Activated CD8-positive, alpha-beta memory T cell treated with anti-CD3 and anti-CD28 coated beads, Interleukin-2, amount 10 ng/mL, durations not matched to agents 7 days and 5 days (primary cell): ENCODE measurements at regions not wholly inside any gene's neighbourhood (a gene's known extent, or its start where the extent isn't known, plus 50 kb on each side); places are given as distances from the start of the nearest gene placed in this dataset.

Source experiments
- ATAC-seq: fragments of 150-1000 bp; cut with Tn5 transposase; one replicate; pipeline ENCODE4 v1.10.0; 2021; ENCODE audit warnings: moderate library complexity
- CTCF ChIA-PET: fragments of 350-600 bp; sonication (Branson Sonifier 250); formaldehyde crosslinking; loops from one replicate; lab custom pipeline; 2021; ENCODE audit warnings: antibody characterized with exemption; lab: Charles Lee
- DNase-seq: peaks from one replicate; pipeline ENCODE4 v3.0.0-alpha.2; 2020
- H3K27ac Mint-ChIP-seq: one replicate; pipeline ENCODE4 v1.8.0; 2021; ENCODE audit warnings: mild to moderate bottlenecking, mixed read lengths
- H3K27me3 Mint-ChIP-seq: one replicate; pipeline ENCODE4 v1.8.0; 2021; ENCODE audit warnings: mixed read lengths
- H3K36me3 Mint-ChIP-seq: one replicate; pipeline ENCODE4 v1.8.0; 2021; ENCODE audit warnings: mild to moderate bottlenecking, mixed read lengths
- H3K4me1 Mint-ChIP-seq: one replicate; pipeline ENCODE4 v1.8.0; 2021; ENCODE audit warnings: mixed read lengths
- H3K4me3 Mint-ChIP-seq: one replicate; pipeline ENCODE4 v1.8.0; 2021; ENCODE audit warnings: mild to moderate bottlenecking, moderate library complexity, mixed read lengths
- H3K9me3 Mint-ChIP-seq: one replicate; pipeline ENCODE4 v1.8.0; 2022; ENCODE audit warnings: low read depth, mixed read lengths

GRCh38 chr15:25624504-25625177 lies 185.8 kb upstream of the UBE3A start:
- Mint-ChIP-seq H3K27ac (no peak overlapping the region), H3K4me1 (no peaks in the 10 kb centered on the region), H3K36me3 (no peaks in the 10 kb centered on the region), H3K9me3 (no peaks in the 10 kb centered on the region), H3K4me3 (no peak overlapping the region), H3K27me3 (peaks cover 4% of the 10 kb centered on the region)
- DNase-seq (no peak), ATAC-seq (no peak)
- CTCF ChIA-PET: no interaction called here

- H3K4me3 Mint-ChIP-seq: no peak overlapping the region
- ATAC-seq (no peak), DNase-seq (no peak)
- H3K36me3 Mint-ChIP-seq: no peaks in the 10 kb centered on the region
- no peaks in the 10 kb centered on the region for H3K9me3 Mint-ChIP-seq
- CTCF ChIA-PET: no interaction called here
- H3K27me3 Mint-ChIP-seq: peaks cover 2% of the 10 kb centered on the region
- H3K27ac Mint-ChIP-seq: no peak overlapping the region
- no peaks in the 10 kb centered on the region for H3K4me1 Mint-ChIP-seq
Measured at GRCh38 chr15:25623708-25624107, 184.9 kb upstream of the UBE3A start.

- no peak for ATAC-seq
- Mint-ChIP-seq H3K27me3 (no peaks in the 10 kb centered on the region), H3K4me3 (no peak overlapping the region), H3K4me1 (no peaks in the 10 kb centered on the region), H3K9me3 (no peaks in the 10 kb centered on the region), H3K36me3 (no peaks in the 10 kb centered on the region), H3K27ac (no peak overlapping the region)
- CTCF ChIA-PET: no interaction called here
- DNase-seq: no peak
Measured at GRCh38 chr15:25620466-25620865, 181.6 kb upstream of the UBE3A start.

DNA sequence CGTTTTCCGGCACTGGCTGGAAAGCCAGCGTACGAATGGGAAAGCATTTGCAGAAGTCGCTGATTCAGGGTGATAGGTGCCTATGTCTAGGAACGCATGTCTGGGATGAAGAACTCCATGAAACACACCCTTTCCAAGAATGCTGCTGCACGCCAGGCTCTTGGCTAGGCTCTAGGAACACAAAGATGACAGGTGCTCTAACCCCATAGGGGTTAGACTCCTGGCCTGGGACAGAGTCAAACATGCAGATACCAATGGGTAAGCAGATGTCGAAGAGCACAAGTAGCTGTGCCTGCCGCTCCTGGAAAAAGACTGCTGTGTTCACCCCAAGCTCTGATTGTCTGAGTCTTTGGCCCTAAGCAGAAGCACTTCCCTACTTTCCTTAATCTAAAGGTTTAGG lies 180.9 kb upstream of the UBE3A start:
- CTCF ChIA-PET: no interaction called here
- Mint-ChIP-seq H3K9me3 (no peaks in the 10 kb centered on the region), H3K4me1 (no peaks in the 10 kb centered on the region), H3K36me3 (no peaks in the 10 kb centered on the region), H3K27me3 (no peaks in the 10 kb centered on the region), H3K4me3 (no peak overlapping the region), H3K27ac (no peak overlapping the region)
- ATAC-seq (no peak), DNase-seq (no peak)

GRCh38 chr15:25619076-25619475 lies 180.3 kb upstream of the UBE3A start:
- Mint-ChIP-seq H3K9me3 (no peaks in the 10 kb centered on the region), H3K4me1 (no peaks in the 10 kb centered on the region), H3K27ac (no peak overlapping the region), H3K27me3 (no peaks in the 10 kb centered on the region), H3K36me3 (no peaks in the 10 kb centered on the region), H3K4me3 (no peak overlapping the region)
- CTCF ChIA-PET: no interaction called here
- DNase-seq (no peak), ATAC-seq (no peak)

DNA sequence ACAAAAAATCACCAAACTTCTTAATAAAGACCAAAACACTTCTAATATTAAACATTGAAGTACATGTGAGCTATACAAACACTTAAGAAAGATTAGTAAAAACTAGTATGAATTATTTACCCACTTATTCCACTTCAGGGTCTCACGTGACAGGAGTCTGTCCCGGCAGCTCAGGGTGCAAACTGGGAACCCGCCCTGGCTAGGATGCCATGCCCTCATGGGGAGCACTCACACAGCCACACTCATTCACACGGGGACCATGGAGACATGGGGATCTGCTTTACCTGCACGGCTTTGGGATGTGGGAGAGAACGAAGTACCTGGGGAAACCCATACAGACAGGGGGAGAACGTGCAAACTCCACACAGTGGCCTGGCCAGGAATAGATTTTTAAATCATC lies 179.3 kb upstream of the UBE3A start:
- no peaks in the 10 kb centered on the region for H3K36me3 Mint-ChIP-seq
- H3K27ac Mint-ChIP-seq: no peak overlapping the region
- no peaks in the 10 kb centered on the region for H3K27me3 Mint-ChIP-seq
- DNase-seq: no peak
- no peak overlapping the region for H3K4me3 Mint-ChIP-seq
- no peak for ATAC-seq
- H3K9me3 Mint-ChIP-seq: no peaks in the 10 kb centered on the region
- CTCF ChIA-PET: no interaction called here
- no peaks in the 10 kb centered on the region for H3K4me1 Mint-ChIP-seq

- no peak overlapping the region for H3K4me3 Mint-ChIP-seq
- no peak for ATAC-seq
- H3K36me3 Mint-ChIP-seq: no peaks in the 10 kb centered on the region
- H3K27ac Mint-ChIP-seq: no peak overlapping the region
- H3K4me1 Mint-ChIP-seq: no peaks in the 10 kb centered on the region
- H3K27me3 Mint-ChIP-seq: no peaks in the 10 kb centered on the region
- CTCF ChIA-PET: no interaction called here
- no peaks in the 10 kb centered on the region for H3K9me3 Mint-ChIP-seq
- no peak for DNase-seq
Measured at GRCh38 chr15:25616471-25616870, 177.6 kb upstream of the UBE3A start.

GRCh38 chr15:25613134-25613533 lies 174.3 kb upstream of the UBE3A start:
- Mint-ChIP-seq H3K9me3 (no peaks in the 10 kb centered on the region), H3K27me3 (no peaks in the 10 kb centered on the region), H3K4me1 (no peaks in the 10 kb centered on the region), H3K36me3 (no peaks in the 10 kb centered on the region), H3K27ac (no peak overlapping the region), H3K4me3 (no peak overlapping the region)
- DNase-seq (no peak), ATAC-seq (no peak)
- CTCF ChIA-PET: no interaction called here

- no peaks in the 10 kb centered on the region for H3K36me3 Mint-ChIP-seq
- no peaks in the 10 kb centered on the region for H3K9me3 Mint-ChIP-seq
- CTCF ChIA-PET: no interaction called here
- DNase-seq (no peak), ATAC-seq (no peak)
- no peak overlapping the region for H3K4me3 Mint-ChIP-seq
- no peak overlapping the region for H3K27ac Mint-ChIP-seq
- no peaks in the 10 kb centered on the region for H3K27me3 Mint-ChIP-seq
- no peaks in the 10 kb centered on the region for H3K4me1 Mint-ChIP-seq
Measured at GRCh38 chr15:25611603-25612002, 172.8 kb upstream of the UBE3A start.

DNA sequence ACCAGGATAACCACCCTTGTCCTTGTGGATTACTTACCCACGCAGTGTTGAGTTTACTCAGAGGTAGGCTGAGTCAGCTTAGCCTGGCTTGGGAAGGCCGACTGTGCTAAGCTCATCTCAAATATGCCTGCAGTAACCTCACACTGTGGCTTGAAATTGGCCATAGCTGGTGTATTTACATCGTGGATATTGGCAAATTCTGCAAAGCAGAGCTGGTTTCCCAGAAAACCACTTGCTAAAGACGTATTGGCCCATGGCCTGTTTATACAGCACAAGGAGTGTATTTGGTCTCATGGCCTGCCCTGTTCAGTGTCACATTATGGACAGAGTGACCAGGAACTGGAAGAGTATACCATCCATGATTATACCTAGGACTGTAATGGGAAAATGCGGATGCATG lies 170.5 kb upstream of the UBE3A start:
- H3K27me3 Mint-ChIP-seq: no peaks in the 10 kb centered on the region
- ATAC-seq: no peak
- CTCF ChIA-PET: no interaction called here
- H3K4me1 Mint-ChIP-seq: no peaks in the 10 kb centered on the region
- H3K9me3 Mint-ChIP-seq: no peaks in the 10 kb centered on the region
- no peaks in the 10 kb centered on the region for H3K36me3 Mint-ChIP-seq
- H3K4me3 Mint-ChIP-seq: no peak overlapping the region
- DNase-seq: no peak
- no peak overlapping the region for H3K27ac Mint-ChIP-seq

GRCh38 chr15:25608926-25609325 lies 170.1 kb upstream of the UBE3A start:
- Mint-ChIP-seq H3K4me1 (no peaks in the 10 kb centered on the region), H3K36me3 (no peaks in the 10 kb centered on the region), H3K27ac (no peak overlapping the region), H3K4me3 (no peak overlapping the region), H3K9me3 (no peaks in the 10 kb centered on the region), H3K27me3 (no peaks in the 10 kb centered on the region)
- DNase-seq: no peak
- CTCF ChIA-PET: no interaction called here
- ATAC-seq: no peak

DNA sequence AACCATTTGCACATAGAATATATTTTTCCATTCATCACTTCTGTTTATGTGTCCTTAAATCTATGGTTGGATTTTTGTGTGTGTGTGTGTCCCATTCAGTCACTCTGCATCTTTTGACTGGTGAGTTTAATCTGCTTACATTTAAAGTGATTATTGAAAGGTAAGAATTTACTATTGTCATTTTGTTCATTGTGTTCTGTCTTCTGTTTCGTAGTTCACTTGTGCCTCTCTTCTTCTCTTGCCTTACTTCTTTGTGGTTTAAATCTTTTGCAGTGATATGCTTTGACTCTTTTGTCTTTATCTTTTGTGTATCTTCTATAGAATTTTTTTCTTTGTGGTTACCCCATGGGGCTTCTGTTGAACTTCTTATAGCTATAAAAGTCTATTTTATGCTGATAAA lies 166.3 kb upstream of the UBE3A start:
- H3K4me3 Mint-ChIP-seq: no peak overlapping the region
- H3K36me3 Mint-ChIP-seq: no peaks in the 10 kb centered on the region
- CTCF ChIA-PET: no interaction called here

GRCh38 chr15:25600751-25601150 lies 161.9 kb upstream of the UBE3A start:
- Mint-ChIP-seq H3K4me1 (no peaks in the 10 kb centered on the region), H3K36me3 (no peaks in the 10 kb centered on the region), H3K27ac (no peak overlapping the region), H3K9me3 (peaks cover 2% of the 10 kb centered on the region), H3K27me3 (no peaks in the 10 kb centered on the region), H3K4me3 (no peak overlapping the region)
- no peak for ATAC-seq
- CTCF ChIA-PET: no interaction called here
- DNase-seq: no peak

More for the DNA sequence above, 166.3 kb upstream of the UBE3A start:
- DNase-seq: no peak
- no peak for ATAC-seq
- Mint-ChIP-seq H3K27me3 (no peaks in the 10 kb centered on the region), H3K27ac (no peak overlapping the region), H3K9me3 (no peaks in the 10 kb centered on the region), H3K4me1 (no peaks in the 10 kb centered on the region)

DNA sequence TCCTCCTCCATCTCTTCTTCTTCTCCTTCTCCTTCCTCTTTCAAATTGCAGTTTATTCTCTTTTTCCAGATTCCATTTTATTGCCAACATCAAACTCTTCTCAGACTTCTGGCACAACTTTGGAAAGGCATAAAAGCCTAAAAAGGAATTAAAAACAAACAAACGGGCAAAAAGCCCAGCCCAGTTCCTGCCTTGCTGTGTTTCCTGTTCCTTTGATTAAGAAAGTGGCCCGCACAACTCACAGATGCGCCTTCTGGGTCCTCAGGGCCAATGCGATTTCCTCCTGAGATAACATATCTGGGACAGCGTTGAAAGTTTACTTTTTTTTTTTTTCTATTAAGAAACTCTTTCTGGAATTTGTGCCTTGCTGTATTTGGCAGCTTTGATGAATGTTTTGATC lies 158.7 kb upstream of the UBE3A start:
- peaks cover 6% of the 10 kb centered on the region for H3K9me3 Mint-ChIP-seq
- no peak for DNase-seq
- no peak overlapping the region for H3K27ac Mint-ChIP-seq
- no peaks in the 10 kb centered on the region for H3K4me1 Mint-ChIP-seq
- H3K27me3 Mint-ChIP-seq: no peaks in the 10 kb centered on the region
- no peak for ATAC-seq
- H3K4me3 Mint-ChIP-seq: no peak overlapping the region
- CTCF ChIA-PET: interaction anchor here (1.1 kb wide), 1 partner anchor 22 kb away, joined by 3 read pairs; no protein-coding TSS in a partner anchor
- H3K36me3 Mint-ChIP-seq: no peaks in the 10 kb centered on the region
